ENCODE measurements at regions not wholly inside any gene's neighbourhood (a gene's known extent, or its start where the extent isn't known, plus 50 kb on each side); places are given as distances from the start of the nearest gene placed in this dataset.

DNA sequence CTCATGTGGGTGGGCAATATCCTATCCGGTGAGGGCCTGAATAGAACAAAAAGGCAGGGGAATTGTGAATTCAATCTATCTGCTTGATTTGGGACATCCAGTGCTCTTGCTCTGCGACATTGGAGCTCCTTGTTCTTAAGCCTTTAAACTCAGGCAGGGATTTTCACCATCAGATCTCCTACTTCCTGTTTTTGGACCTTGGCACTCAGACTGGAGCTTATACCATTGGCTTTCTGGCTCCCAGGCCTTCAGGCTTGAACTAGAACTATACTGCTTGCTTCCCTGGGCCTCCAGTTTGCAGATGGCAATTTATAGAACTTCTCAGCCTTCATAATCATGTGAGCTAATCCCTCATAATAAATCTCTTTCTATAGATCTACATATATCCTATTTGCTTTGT lies 134.3 kb upstream of the CLINT1 start:
- TF ChIP-seq, protein P1, sequence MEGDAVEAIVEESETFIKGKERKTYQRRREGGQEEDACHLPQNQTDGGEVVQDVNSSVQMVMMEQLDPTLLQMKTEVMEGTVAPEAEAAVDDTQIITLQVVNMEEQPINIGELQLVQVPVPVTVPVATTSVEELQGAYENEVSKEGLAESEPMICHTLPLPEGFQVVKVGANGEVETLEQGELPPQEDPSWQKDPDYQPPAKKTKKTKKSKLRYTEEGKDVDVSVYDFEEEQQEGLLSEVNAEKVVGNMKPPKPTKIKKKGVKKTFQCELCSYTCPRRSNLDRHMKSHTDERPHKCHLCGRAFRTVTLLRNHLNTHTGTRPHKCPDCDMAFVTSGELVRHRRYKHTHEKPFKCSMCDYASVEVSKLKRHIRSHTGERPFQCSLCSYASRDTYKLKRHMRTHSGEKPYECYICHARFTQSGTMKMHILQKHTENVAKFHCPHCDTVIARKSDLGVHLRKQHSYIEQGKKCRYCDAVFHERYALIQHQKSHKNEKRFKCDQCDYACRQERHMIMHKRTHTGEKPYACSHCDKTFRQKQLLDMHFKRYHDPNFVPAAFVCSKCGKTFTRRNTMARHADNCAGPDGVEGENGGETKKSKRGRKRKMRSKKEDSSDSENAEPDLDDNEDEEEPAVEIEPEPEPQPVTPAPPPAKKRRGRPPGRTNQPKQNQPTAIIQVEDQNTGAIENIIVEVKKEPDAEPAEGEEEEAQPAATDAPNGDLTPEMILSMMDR (IDR thresholded peaks at IDR 0.05): no peak
- no peak for TF ChIP-seq POLR2A (IDR thresholded peaks at IDR 0.05)
